Gastrocnemius medialis (tissue), 4 donors: ENCODE measurements at regions not wholly inside any gene's neighbourhood (a gene's known extent, or its start where the extent isn't known, plus 50 kb on each side); places are given as distances from the start of the nearest gene placed in this dataset.

Experiments
- ATAC-seq, 2 donors: fragments of 150-250 bp; one replicate each; pipeline ENCODE4 v1.9.1; 2016
- DNase-seq, 2 donors: peaks; one replicate each; pipeline ENCODE4 v3.0.0-alpha.2; 2019
- H3K27ac ChIP-seq, 4 donors: fragments of 200-600 bp; sonication (generic); 1 replicate in 1 of 4; 2 replicates in 3 of 4; pipeline ENCODE4 v1.5.1; 2016 to 2018; ENCODE audit warnings: mild to moderate bottlenecking in 2 of 4, moderate library complexity in 1 of 4
- H3K27me3 ChIP-seq, 3 donors: fragments of 200-600 bp; sonication (generic) in 2 of 3; 1 replicate in 1 of 3; 2 replicates in 2 of 3; pipeline versions ENCODE4 v1.5.1 to v1.6.0; 2016 to 2019; ENCODE audit warnings: mild to moderate bottlenecking in 1 of 3, moderate library complexity in 1 of 3
- H3K36me3 ChIP-seq, 2 donors: fragments of 200-600 bp; sonication (generic) in 1 of 2; one replicate each; pipeline ENCODE4 v1.5.1; 2017 to 2018
- H3K4me1 ChIP-seq, 2 donors: fragments of 200-600 bp; sonication (generic) in 1 of 2; one replicate each; pipeline ENCODE4 v1.5.1; 2016 to 2017; ENCODE audit warnings: mild to moderate bottlenecking in 2 of 2
- H3K4me3 ChIP-seq, 4 donors: fragments of 200-600 bp; sonication (generic) in 3 of 4; 1 replicate in 1 of 4; 2 replicates in 3 of 4; pipeline ENCODE4 v1.5.1; 2016 to 2019; ENCODE audit warnings: mild to moderate bottlenecking in 2 of 4
- H3K9me3 ChIP-seq, 3 donors: fragments of 200-600 bp; sonication (generic) in 2 of 3; 1 replicate in 1 of 3; 2 replicates in 2 of 3; pipeline ENCODE4 v1.5.1; 2016 to 2019
- POLR2A ChIP-seq, 2 donors: fragments of 450-650 bp; IDR thresholded peaks; one replicate each; pipeline ENCODE4 v1.6.1; 2017; ENCODE audit warnings: antibody characterized with exemption in 2 of 2, mild to moderate bottlenecking in 2 of 2, moderate library complexity in 2 of 2
- in situ Hi-C, 4 donors: fragments of 200-750 bp; cut with MboI; loops; one replicate each; pipeline versions ENCODE4 v1.15.0 to v1.8.0; 2017; ENCODE audit warnings: low sequenced_read_pairs in 4 of 4
- intact Hi-C: fragments of 100-400 bp; cut with DNase I; formaldehyde crosslinking; loops from one replicate; pipeline ENCODE4 v1.15.1; 2023; ENCODE audit warnings: low total_unique reads
- TF ChIP-seq, protein P1 (sequence below), 5 experiments: fragments of 450-650 bp in 3 of 5; fragments of 200-600 bp in 2 of 5; sonication (generic) in 2 of 5; IDR thresholded peaks in 4 of 5; conservative IDR thresholded peaks in 1 of 5; 1 replicate in 4 of 5; 2 replicates in 1 of 5; pipeline ENCODE4 v1.5.1; 2016 to 2019; ENCODE audit warnings: antibody characterized with exemption in 5 of 5, mild to moderate bottlenecking in 3 of 5, moderate library complexity in 3 of 5

GRCh38 chr6:113731541-113731940 lies 125.6 kb upstream of the MARCKS start:
- TF ChIP-seq, protein P1, sequence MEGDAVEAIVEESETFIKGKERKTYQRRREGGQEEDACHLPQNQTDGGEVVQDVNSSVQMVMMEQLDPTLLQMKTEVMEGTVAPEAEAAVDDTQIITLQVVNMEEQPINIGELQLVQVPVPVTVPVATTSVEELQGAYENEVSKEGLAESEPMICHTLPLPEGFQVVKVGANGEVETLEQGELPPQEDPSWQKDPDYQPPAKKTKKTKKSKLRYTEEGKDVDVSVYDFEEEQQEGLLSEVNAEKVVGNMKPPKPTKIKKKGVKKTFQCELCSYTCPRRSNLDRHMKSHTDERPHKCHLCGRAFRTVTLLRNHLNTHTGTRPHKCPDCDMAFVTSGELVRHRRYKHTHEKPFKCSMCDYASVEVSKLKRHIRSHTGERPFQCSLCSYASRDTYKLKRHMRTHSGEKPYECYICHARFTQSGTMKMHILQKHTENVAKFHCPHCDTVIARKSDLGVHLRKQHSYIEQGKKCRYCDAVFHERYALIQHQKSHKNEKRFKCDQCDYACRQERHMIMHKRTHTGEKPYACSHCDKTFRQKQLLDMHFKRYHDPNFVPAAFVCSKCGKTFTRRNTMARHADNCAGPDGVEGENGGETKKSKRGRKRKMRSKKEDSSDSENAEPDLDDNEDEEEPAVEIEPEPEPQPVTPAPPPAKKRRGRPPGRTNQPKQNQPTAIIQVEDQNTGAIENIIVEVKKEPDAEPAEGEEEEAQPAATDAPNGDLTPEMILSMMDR (IDR thresholded peaks at IDR 0.05 in 4 of 5, conservative IDR thresholded peaks at IDR 0.05 in 1 of 5), result no peak
- no peak for TF ChIP-seq POLR2A (IDR thresholded peaks at IDR 0.05)
- ATAC-seq (no peak), DNase-seq (no peak)
- H3K4me3 ChIP-seq, result no peak overlapping the region
- peaks cover 5 to 18% of the 10 kb centered on the region in 2 donors for H3K4me1 ChIP-seq
- H3K36me3 ChIP-seq, result no peaks in the 10 kb centered on the region
- H3K27ac ChIP-seq, result no peak overlapping the region
- in situ Hi-C loops (no loop called here), intact Hi-C loops (no loop called here)
- H3K27me3 ChIP-seq, result no peaks in the 10 kb centered on the region
- no peaks in the 10 kb centered on the region for H3K9me3 ChIP-seq

GRCh38 chr6:113732384-113732966 lies 124.7 kb upstream of the MARCKS start:
- intact Hi-C loops, result no loop called here
- peak overlapping the region in 2 of 4 donors; percentile 44 to 52 for H3K27ac ChIP-seq

GRCh38 chr6:113733381-113733780 lies 123.8 kb upstream of the MARCKS start:
- no peak overlapping the region for H3K27ac ChIP-seq
- intact Hi-C loops, result no loop called here
- ATAC-seq, result no peak
- H3K4me3 ChIP-seq, result no peak overlapping the region
- no peak for DNase-seq
- TF ChIP-seq, protein P1 (IDR thresholded peaks at IDR 0.05 in 4 of 5, conservative IDR thresholded peaks at IDR 0.05 in 1 of 5), result no peak
- TF ChIP-seq POLR2A (IDR thresholded peaks at IDR 0.05), result no peak
- H3K36me3 ChIP-seq, result no peaks in the 10 kb centered on the region
- in situ Hi-C loops, result no loop called here
- no peaks in the 10 kb centered on the region for H3K27me3 ChIP-seq
- H3K4me1 ChIP-seq, result peaks cover 5 to 18% of the 10 kb centered on the region in 2 donors
- H3K9me3 ChIP-seq, result no peaks in the 10 kb centered on the region

More at GRCh38 chr6:113732384-113732966, 124.7 kb upstream of the MARCKS start:
- H3K27me3 ChIP-seq, result no peaks in the 10 kb centered on the region
- DNase-seq, result peak; percentile 39 to 44
- TF ChIP-seq, protein P1 (IDR thresholded peaks at IDR 0.05 in 4 of 5, conservative IDR thresholded peaks at IDR 0.05 in 1 of 5), result no peak
- TF ChIP-seq POLR2A (IDR thresholded peaks at IDR 0.05), result no peak
- in situ Hi-C loops, result no loop called here
- H3K9me3 ChIP-seq, result no peaks in the 10 kb centered on the region
- H3K4me1 ChIP-seq, result peaks cover 5 to 18% of the 10 kb centered on the region in 2 donors
- no peaks in the 10 kb centered on the region for H3K36me3 ChIP-seq
- peak overlapping the region in 1 of 4 donors; percentile 32 for H3K4me3 ChIP-seq
- peak; percentile 92 to 95 for ATAC-seq

GRCh38 chr6:113734982-113735381 lies 122.2 kb upstream of the MARCKS start:
- Histone ChIP-seq H3K27me3 (no peaks in the 10 kb centered on the region), H3K4me1 (peaks cover 5 to 18% of the 10 kb centered on the region in 2 donors), H3K4me3 (no peak overlapping the region), H3K27ac (no peak overlapping the region), H3K9me3 (no peaks in the 10 kb centered on the region), H3K36me3 (no peaks in the 10 kb centered on the region)
- no peak for ATAC-seq
- in situ Hi-C loops, result no loop called here
- intact Hi-C loops, result no loop called here
- TF ChIP-seq, protein P1 (IDR thresholded peaks at IDR 0.05 in 4 of 5, conservative IDR thresholded peaks at IDR 0.05 in 1 of 5), result no peak
- TF ChIP-seq POLR2A (IDR thresholded peaks at IDR 0.05), result no peak
- DNase-seq, result no peak

- H3K4me1 ChIP-seq, result peaks cover 5 to 18% of the 10 kb centered on the region in 2 donors
- H3K36me3 ChIP-seq, result no peaks in the 10 kb centered on the region
- in situ Hi-C loops, result no loop called here
- ATAC-seq, result no peak
- H3K4me3 ChIP-seq, result no peak overlapping the region
- no peak for TF ChIP-seq POLR2A (IDR thresholded peaks at IDR 0.05)
- TF ChIP-seq, protein P1 (IDR thresholded peaks at IDR 0.05 in 4 of 5, conservative IDR thresholded peaks at IDR 0.05 in 1 of 5), result no peak
- no peak overlapping the region for H3K27ac ChIP-seq
- no peaks in the 10 kb centered on the region for H3K9me3 ChIP-seq
- no peak for DNase-seq
- intact Hi-C loops, result no loop called here
- no peaks in the 10 kb centered on the region for H3K27me3 ChIP-seq
These were observed 121.7 kb upstream of the MARCKS start for GRCh38 chr6:113735491-113735890.
